ENCODE measurements at regions not wholly inside any gene's neighbourhood (a gene's known extent, or its start where the extent isn't known, plus 50 kb on each side); places are given as distances from the start of the nearest gene placed in this dataset.
"Not testable (repeated sequence)": the region's sequence is repeated elsewhere in the genome, so short reads cannot be mapped to it uniquely, and the experiment has no call there.

- no peak overlapping the region for H3K27ac Mint-ChIP-seq (ENCODE audit: low read depth)
- H3K36me3 Mint-ChIP-seq (ENCODE audit: insufficient read depth) = no peaks in the 10 kb centered on the region
- ATAC-seq (replicated peaks; ENCODE audit: extremely low read depth, poor library complexity, severe bottlenecking) = no peak
- H3K9me3 Mint-ChIP-seq = no peaks in the 10 kb centered on the region
- no peak overlapping the region for H3K4me3 Mint-ChIP-seq
- H3K4me1 Mint-ChIP-seq = no peaks in the 10 kb centered on the region
- DNase-seq (ENCODE audit: low spot score in 2 of 2) = no peak
- peaks cover 38% of the 10 kb centered on the region for H3K27me3 Mint-ChIP-seq
Observed at GRCh38 chr16:87032554-87032953, 284.6 kb downstream of the C16orf95 start.

- Mint-ChIP-seq H3K27me3 (peaks cover 33% of the 10 kb centered on the region), H3K4me1 (no peaks in the 10 kb centered on the region), H3K36me3 (ENCODE audit: insufficient read depth) (no peaks in the 10 kb centered on the region), H3K27ac (ENCODE audit: low read depth) (no peak overlapping the region), H3K9me3 (no peaks in the 10 kb centered on the region), H3K4me3 (no peak overlapping the region)
- DNase-seq (ENCODE audit: low spot score in 2 of 2) (no peak), ATAC-seq (replicated peaks; ENCODE audit: extremely low read depth, poor library complexity, severe bottlenecking) (no peak)
Observed at GRCh38 chr16:87033021-87033471, 284.1 kb downstream of the C16orf95 start.

DNA sequence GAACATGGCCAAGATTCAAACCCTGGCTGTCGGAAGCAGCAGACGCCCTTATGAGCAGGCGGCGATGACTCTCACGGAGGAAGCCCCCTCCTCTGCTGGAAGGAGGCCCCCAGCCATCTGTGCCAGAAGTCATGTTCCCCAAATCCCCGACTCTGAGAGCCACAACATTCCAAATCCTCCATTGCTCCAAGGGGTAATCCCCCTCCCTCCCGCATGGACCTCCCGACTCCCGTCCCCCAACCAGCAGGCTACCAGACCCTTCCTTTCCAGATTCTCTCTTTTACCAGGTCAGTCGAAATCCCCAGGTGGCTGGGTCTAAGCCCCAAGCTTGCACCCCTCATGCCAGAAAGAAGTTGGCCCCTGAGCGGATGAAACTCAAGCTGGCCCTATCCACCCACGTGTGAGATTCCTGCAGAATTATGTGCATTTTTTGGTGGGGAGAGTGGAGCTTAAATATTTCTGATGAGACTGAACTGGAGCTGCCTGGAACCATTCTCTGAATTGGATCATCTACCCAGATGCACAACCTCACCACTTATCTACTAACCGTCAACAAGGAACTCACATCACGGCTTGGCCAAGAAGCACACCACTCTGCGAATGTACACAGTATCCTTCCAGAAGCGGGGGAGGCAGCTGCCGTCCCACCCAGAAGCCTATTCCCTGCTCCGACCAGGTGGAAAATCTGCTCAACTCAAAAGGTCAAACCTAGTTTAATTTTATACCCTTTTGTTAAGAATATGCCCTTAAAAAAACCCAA, 283.5 kb downstream of the C16orf95 start:
- no peak overlapping the region for H3K4me3 Mint-ChIP-seq
- no peaks in the 10 kb centered on the region for H3K9me3 Mint-ChIP-seq
- H3K27me3 Mint-ChIP-seq = peaks cover 30% of the 10 kb centered on the region
- ATAC-seq (replicated peaks; ENCODE audit: extremely low read depth, poor library complexity, severe bottlenecking) (no peak), DNase-seq (ENCODE audit: low spot score in 2 of 2) (no peak)
- no peak overlapping the region for H3K27ac Mint-ChIP-seq (ENCODE audit: low read depth)
- H3K4me1 Mint-ChIP-seq = no peaks in the 10 kb centered on the region
- H3K36me3 Mint-ChIP-seq (ENCODE audit: insufficient read depth) = no peaks in the 10 kb centered on the region

GRCh38 chr16:87034317-87034716, 282.9 kb downstream of the C16orf95 start:
- Mint-ChIP-seq H3K4me1 (no peaks in the 10 kb centered on the region), H3K27me3 (peaks cover 24% of the 10 kb centered on the region), H3K36me3 (ENCODE audit: insufficient read depth) (no peaks in the 10 kb centered on the region), H3K9me3 (no peaks in the 10 kb centered on the region), H3K4me3 (no peak overlapping the region), H3K27ac (ENCODE audit: low read depth) (no peak overlapping the region)
- no peak for DNase-seq (ENCODE audit: low spot score in 2 of 2)
- ATAC-seq (replicated peaks; ENCODE audit: extremely low read depth, poor library complexity, severe bottlenecking) = no peak

GRCh38 chr16:87035053-87035452, 282.1 kb downstream of the C16orf95 start:
- Mint-ChIP-seq H3K27ac (ENCODE audit: low read depth) (no peak overlapping the region), H3K4me1 (no peaks in the 10 kb centered on the region)

GRCh38 chr16:87037012-87037411, 280.2 kb downstream of the C16orf95 start:
- no peak for ATAC-seq (replicated peaks; ENCODE audit: extremely low read depth, poor library complexity, severe bottlenecking)
- no peaks in the 10 kb centered on the region for H3K9me3 Mint-ChIP-seq

More at GRCh38 chr16:87035053-87035452, 282.1 kb downstream of the C16orf95 start:
- Mint-ChIP-seq H3K4me3 (no peak overlapping the region), H3K27me3 (peaks cover 20% of the 10 kb centered on the region), H3K9me3 (no peaks in the 10 kb centered on the region), H3K36me3 (ENCODE audit: insufficient read depth) (no peaks in the 10 kb centered on the region)
- ATAC-seq (replicated peaks; ENCODE audit: extremely low read depth, poor library complexity, severe bottlenecking) (no peak), DNase-seq (ENCODE audit: low spot score in 2 of 2) (no peak)

DNA sequence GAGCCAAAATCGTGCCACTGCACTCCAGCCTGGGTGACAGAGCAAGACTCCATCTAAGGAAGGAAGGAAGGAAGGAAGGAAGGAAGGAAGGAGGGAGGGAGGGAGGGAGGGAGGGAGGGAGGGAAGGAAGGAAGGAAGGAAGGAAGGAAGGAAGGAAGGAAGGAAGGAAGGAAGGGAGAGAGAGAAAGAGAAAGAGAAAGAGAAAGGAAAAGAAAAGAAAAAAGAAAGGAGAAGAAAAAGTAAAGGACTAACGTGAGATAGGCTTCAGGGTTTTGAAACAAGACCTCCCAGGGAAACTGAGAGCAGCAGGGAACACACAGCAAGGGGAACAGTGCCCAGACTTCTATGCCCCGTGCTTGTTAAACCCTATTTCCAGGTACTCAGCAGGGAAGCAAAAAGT, 278.7 kb downstream of the C16orf95 start:
- peaks cover 28% of the 10 kb centered on the region for H3K27me3 Mint-ChIP-seq
- H3K4me1 Mint-ChIP-seq; H3K4me3 Mint-ChIP-seq; H3K27ac Mint-ChIP-seq (ENCODE audit: low read depth); DNase-seq (ENCODE audit: low spot score in 2 of 2); H3K36me3 Mint-ChIP-seq (ENCODE audit: insufficient read depth); ATAC-seq (replicated peaks; ENCODE audit: extremely low read depth, poor library complexity, severe bottlenecking); H3K9me3 Mint-ChIP-seq: not testable (repeated sequence)

More at GRCh38 chr16:87037012-87037411, 280.2 kb downstream of the C16orf95 start:
- Mint-ChIP-seq H3K4me3 (no peak overlapping the region), H3K4me1 (no peaks in the 10 kb centered on the region), H3K36me3 (ENCODE audit: insufficient read depth) (no peaks in the 10 kb centered on the region), H3K27me3 (peaks cover 28% of the 10 kb centered on the region), H3K27ac (ENCODE audit: low read depth) (no peak overlapping the region)
- no peak for DNase-seq (ENCODE audit: low spot score in 2 of 2)

DNA sequence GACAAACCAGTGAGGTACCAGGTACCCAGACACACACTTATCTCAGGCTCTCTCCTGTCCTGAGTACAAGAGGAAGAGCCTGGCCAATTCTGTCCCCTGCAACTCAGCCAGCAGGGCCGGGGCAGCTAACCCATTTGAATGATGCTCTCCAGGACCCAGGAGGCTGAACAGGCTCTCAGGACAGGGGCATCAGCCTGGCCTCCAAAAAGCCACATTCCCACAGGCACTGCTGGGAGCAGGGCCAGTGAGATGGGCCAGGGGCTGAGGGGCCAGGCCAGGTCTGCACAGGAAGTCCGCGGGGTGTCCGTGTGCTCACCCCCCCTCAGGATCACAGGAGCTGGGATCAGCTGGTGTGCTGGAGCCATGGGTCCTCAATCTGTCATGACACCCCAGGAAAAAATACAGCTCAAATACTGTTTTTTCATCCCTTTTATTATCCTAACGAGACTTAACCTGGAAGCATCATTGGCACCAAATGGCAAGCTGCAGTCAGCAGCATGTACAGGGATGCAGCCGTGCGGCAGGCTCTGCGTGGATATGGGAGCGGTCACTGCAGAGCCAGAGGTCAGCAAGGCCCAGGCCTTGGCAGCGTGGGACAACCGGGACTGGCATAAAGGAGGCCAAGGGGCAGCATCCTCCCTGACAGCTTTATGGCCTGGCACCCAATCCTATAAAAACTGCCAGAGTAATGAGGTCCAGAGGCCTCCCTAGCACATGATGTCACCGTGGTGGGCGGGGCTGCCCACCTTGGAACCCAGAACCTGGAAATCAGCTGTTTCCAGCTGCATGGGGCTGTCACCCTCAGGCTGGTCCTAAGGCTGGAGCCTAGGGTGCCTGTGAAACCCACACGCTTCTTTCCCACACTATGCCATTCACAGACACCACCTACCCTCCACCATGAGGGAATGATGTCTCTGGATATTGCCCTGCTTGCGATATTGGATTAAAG, 276.7 kb downstream of the C16orf95 start:
- H3K9me3 Mint-ChIP-seq = no peaks in the 10 kb centered on the region
- ATAC-seq (replicated peaks; ENCODE audit: extremely low read depth, poor library complexity, severe bottlenecking) (no peak), DNase-seq (ENCODE audit: low spot score in 2 of 2) (no peak)
- no peak overlapping the region for H3K27ac Mint-ChIP-seq (ENCODE audit: low read depth)
- H3K4me1 Mint-ChIP-seq = no peaks in the 10 kb centered on the region
- no peak overlapping the region for H3K4me3 Mint-ChIP-seq
- peaks cover 27% of the 10 kb centered on the region for H3K27me3 Mint-ChIP-seq
- H3K36me3 Mint-ChIP-seq (ENCODE audit: insufficient read depth) = no peaks in the 10 kb centered on the region

- no peaks in the 10 kb centered on the region for H3K36me3 Mint-ChIP-seq (ENCODE audit: insufficient read depth)
- no peaks in the 10 kb centered on the region for H3K4me1 Mint-ChIP-seq
- H3K9me3 Mint-ChIP-seq = no peaks in the 10 kb centered on the region
- no peak overlapping the region for H3K27ac Mint-ChIP-seq (ENCODE audit: low read depth)
- DNase-seq (ENCODE audit: low spot score in 2 of 2) (no peak), ATAC-seq (replicated peaks; ENCODE audit: extremely low read depth, poor library complexity, severe bottlenecking) (no peak)
- peaks cover 27% of the 10 kb centered on the region for H3K27me3 Mint-ChIP-seq
- H3K4me3 Mint-ChIP-seq = no peak overlapping the region
Observed at GRCh38 chr16:87041286-87041685, 275.9 kb downstream of the C16orf95 start.

DNA sequence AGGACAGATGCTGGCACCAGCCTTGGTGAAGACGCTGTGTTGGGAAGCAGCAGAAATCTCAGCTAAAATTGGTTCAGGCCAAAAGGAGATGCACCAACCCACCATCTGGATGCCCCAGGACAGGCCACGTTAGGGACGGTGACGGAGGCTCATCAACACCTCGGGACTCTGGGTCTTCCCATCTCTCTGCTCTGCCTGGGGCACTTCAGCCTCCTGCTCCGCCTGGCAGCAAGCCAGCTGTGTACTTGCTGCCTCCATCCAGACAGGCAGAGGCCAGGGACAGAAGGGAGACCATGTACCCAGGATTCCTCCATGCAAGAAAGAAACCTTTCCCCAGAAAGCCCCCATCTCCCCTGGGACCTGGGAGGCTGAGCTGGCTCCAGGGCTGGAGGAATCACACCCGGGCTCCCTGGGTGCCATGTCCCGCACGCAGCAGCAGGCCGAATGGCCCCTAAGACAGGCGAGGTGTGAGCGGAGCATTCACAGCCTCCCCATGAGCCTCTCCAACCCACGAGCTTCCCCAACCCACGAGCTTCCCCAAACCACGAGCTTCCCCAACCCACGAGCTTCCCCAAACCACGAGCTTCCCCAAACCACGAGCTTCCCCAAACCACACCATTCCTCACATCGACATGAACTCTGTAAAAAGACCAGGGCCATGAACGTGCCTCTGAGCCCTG, 274.5 kb downstream of the C16orf95 start:
- DNase-seq (ENCODE audit: low spot score in 2 of 2) (no peak), ATAC-seq (replicated peaks; ENCODE audit: extremely low read depth, poor library complexity, severe bottlenecking) (no peak)
- no peaks in the 10 kb centered on the region for H3K9me3 Mint-ChIP-seq
- H3K27me3 Mint-ChIP-seq = peaks cover 27% of the 10 kb centered on the region
- H3K27ac Mint-ChIP-seq (ENCODE audit: low read depth) = no peak overlapping the region
- no peak overlapping the region for H3K4me3 Mint-ChIP-seq
- H3K36me3 Mint-ChIP-seq (ENCODE audit: insufficient read depth) = no peaks in the 10 kb centered on the region
- H3K4me1 Mint-ChIP-seq = no peaks in the 10 kb centered on the region

GRCh38 chr16:87043231-87044031, 273.8 kb downstream of the C16orf95 start:
- Mint-ChIP-seq H3K4me1 (no peaks in the 10 kb centered on the region), H3K27me3 (peaks cover 27% of the 10 kb centered on the region)
- DNase-seq (ENCODE audit: low spot score in 2 of 2) = no peak

GRCh38 chr16:87044032-87044382, 273.2 kb downstream of the C16orf95 start:
- no peaks in the 10 kb centered on the region for H3K4me1 Mint-ChIP-seq
- H3K9me3 Mint-ChIP-seq = no peaks in the 10 kb centered on the region
- no peaks in the 10 kb centered on the region for H3K36me3 Mint-ChIP-seq (ENCODE audit: insufficient read depth)
- H3K4me3 Mint-ChIP-seq = no peak overlapping the region
- H3K27me3 Mint-ChIP-seq = peaks cover 27% of the 10 kb centered on the region
- no peak for ATAC-seq (replicated peaks; ENCODE audit: extremely low read depth, poor library complexity, severe bottlenecking)
- no peak overlapping the region for H3K27ac Mint-ChIP-seq (ENCODE audit: low read depth)
- no peak for DNase-seq (ENCODE audit: low spot score in 2 of 2)

More at GRCh38 chr16:87043231-87044031, 273.8 kb downstream of the C16orf95 start:
- no peak for ATAC-seq (replicated peaks; ENCODE audit: extremely low read depth, poor library complexity, severe bottlenecking)
- Mint-ChIP-seq H3K9me3 (no peaks in the 10 kb centered on the region), H3K36me3 (ENCODE audit: insufficient read depth) (no peaks in the 10 kb centered on the region), H3K27ac (ENCODE audit: low read depth) (no peak overlapping the region), H3K4me3 (no peak overlapping the region)
